ENCODE measurements at regions not wholly inside any gene's neighbourhood (a gene's known extent, or its start where the extent isn't known, plus 50 kb on each side); places are given as distances from the start of the nearest gene placed in this dataset.
"Not testable (repeated sequence)": the region's sequence is repeated elsewhere in the genome, so short reads cannot be mapped to it uniquely, and the experiment has no call there.

GRCh38 chr14:105776112-105776511, 249.7 kb downstream of the TMEM121 start:
- not testable (repeated sequence) for TF ChIP-seq CTCF (IDR thresholded peaks at IDR 0.05); EZH2 (IDR thresholded peaks at IDR 0.05; ENCODE audit: borderline replicate concordance, insufficient read depth, low read depth, low read length, poor library complexity, severe bottlenecking)
